ENCODE measurements at regions not wholly inside any gene's neighbourhood (a gene's known extent, or its start where the extent isn't known, plus 50 kb on each side); places are given as distances from the start of the nearest gene placed in this dataset.

- no peak for TF ChIP-seq SIN3A (IDR thresholded peaks at IDR 0.05; ENCODE audit: borderline replicate concordance, insufficient read depth, low read length)
- TF ChIP-seq POLR2AphosphoS5 (IDR thresholded peaks at IDR 0.05; ENCODE audit: low read depth, low read length), result no peak
- TF ChIP-seq TAF1 (IDR thresholded peaks at IDR 0.05; ENCODE audit: borderline replicate concordance, insufficient read depth, low read length), result no peak
- TF ChIP-seq, protein P1, sequence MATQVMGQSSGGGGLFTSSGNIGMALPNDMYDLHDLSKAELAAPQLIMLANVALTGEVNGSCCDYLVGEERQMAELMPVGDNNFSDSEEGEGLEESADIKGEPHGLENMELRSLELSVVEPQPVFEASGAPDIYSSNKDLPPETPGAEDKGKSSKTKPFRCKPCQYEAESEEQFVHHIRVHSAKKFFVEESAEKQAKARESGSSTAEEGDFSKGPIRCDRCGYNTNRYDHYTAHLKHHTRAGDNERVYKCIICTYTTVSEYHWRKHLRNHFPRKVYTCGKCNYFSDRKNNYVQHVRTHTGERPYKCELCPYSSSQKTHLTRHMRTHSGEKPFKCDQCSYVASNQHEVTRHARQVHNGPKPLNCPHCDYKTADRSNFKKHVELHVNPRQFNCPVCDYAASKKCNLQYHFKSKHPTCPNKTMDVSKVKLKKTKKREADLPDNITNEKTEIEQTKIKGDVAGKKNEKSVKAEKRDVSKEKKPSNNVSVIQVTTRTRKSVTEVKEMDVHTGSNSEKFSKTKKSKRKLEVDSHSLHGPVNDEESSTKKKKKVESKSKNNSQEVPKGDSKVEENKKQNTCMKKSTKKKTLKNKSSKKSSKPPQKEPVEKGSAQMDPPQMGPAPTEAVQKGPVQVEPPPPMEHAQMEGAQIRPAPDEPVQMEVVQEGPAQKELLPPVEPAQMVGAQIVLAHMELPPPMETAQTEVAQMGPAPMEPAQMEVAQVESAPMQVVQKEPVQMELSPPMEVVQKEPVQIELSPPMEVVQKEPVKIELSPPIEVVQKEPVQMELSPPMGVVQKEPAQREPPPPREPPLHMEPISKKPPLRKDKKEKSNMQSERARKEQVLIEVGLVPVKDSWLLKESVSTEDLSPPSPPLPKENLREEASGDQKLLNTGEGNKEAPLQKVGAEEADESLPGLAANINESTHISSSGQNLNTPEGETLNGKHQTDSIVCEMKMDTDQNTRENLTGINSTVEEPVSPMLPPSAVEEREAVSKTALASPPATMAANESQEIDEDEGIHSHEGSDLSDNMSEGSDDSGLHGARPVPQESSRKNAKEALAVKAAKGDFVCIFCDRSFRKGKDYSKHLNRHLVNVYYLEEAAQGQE (IDR thresholded peaks at IDR 0.05; ENCODE audit: insufficient read depth in 1 of 2, low read depth in 2 of 2, low read length in 2 of 2), result no peak
- no peak for TF ChIP-seq FOXP2 (optimal IDR thresholded peaks at IDR 0.05; ENCODE audit: borderline replicate concordance, extremely low read depth, extremely low read length, insufficient read depth)
Measured at GRCh38 chr6:45741437-45742171, 274.1 kb downstream of the CLIC5 start.

DNA sequence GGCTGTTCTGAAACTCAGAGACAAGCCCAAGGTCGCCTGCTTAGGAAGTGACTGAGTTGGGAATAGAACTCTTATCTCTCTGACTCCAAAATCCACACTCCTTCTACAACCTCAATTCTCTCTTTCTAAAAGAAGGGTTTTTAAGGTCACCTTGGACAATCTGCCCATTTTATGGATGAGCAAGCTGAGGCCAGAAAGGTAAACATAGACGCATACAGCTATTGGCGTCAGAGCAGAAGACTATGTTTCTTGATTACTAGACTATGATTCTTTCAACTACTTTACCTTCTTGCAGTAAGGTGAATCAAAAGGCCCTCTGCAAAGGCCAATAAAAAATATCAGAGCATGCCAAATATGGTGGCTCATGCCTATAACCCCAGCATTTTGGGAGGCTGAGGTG, 276.6 kb downstream of the CLIC5 start:
- TF ChIP-seq TAF1 (IDR thresholded peaks at IDR 0.05; ENCODE audit: borderline replicate concordance, insufficient read depth, low read length), result no peak
- no peak for TF ChIP-seq SIN3A (IDR thresholded peaks at IDR 0.05; ENCODE audit: borderline replicate concordance, insufficient read depth, low read length)
- TF ChIP-seq, protein P1 (IDR thresholded peaks at IDR 0.05; ENCODE audit: insufficient read depth in 1 of 2, low read depth in 2 of 2, low read length in 2 of 2), result no peak
- TF ChIP-seq POLR2AphosphoS5 (IDR thresholded peaks at IDR 0.05; ENCODE audit: low read depth, low read length), result no peak
- no peak for TF ChIP-seq FOXP2 (optimal IDR thresholded peaks at IDR 0.05; ENCODE audit: borderline replicate concordance, extremely low read depth, extremely low read length, insufficient read depth)

DNA sequence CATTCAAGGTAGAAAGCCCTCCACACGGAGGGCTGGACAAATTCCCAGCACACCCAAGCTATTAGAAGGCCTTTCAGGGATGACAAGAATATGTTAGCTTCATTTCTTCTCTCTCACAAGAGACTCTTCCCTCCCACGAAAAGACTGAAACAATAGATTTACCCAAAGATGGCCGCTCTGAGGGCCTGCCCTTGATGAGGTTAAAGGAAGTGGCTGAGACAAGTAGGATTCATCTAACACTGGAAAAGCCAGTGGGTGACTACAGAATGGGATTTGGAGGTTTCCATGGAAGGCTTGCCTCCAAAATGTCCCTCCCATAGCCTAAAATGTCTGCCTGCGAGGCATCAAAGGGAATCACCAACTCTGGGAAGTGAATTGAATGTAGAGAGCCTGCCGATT, 277.6 kb downstream of the CLIC5 start:
- no peak for TF ChIP-seq FOXP2 (optimal IDR thresholded peaks at IDR 0.05; ENCODE audit: borderline replicate concordance, extremely low read depth, extremely low read length, insufficient read depth)

DNA sequence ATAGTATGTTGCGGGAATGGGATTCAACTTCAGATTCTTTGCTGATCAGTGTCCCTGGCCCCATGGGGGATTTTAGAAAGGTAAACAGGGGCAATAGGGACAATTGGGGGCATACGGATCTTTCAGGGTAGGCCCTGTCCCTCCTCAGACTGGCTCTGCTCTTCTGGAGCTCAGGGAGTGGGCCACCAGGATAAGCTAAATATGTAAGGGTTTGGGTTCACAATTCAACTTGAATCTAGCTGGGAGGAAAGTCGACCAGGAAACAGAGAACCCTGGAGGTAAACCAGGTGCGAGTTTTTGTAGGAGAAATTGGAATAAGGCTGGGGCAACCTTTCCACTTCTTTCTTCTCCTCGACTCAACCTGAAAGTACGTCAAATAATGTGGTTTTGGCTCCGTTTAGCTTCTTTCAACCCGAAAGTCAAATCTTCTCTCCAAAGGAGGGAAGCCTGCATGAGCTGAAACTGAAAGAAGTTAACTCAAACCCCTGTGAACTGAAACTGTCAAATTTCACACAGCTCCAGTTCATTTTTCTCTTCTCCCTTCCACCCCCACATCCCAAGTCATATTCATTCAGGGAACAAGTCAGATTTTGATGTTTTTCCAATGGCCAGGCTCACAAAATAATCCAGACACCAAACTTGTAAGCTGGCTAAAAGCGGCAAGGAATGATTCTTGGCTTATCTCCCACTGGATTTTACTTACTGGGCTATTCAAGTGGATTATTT, 278.2 kb downstream of the CLIC5 start:
- no peak for TF ChIP-seq POLR2AphosphoS5 (IDR thresholded peaks at IDR 0.05; ENCODE audit: low read depth, low read length)
- TF ChIP-seq, protein P1 (IDR thresholded peaks at IDR 0.05; ENCODE audit: insufficient read depth in 1 of 2, low read depth in 2 of 2, low read length in 2 of 2), result no peak
- no peak for TF ChIP-seq FOXP2 (optimal IDR thresholded peaks at IDR 0.05; ENCODE audit: borderline replicate concordance, extremely low read depth, extremely low read length, insufficient read depth)
- no peak for TF ChIP-seq SIN3A (IDR thresholded peaks at IDR 0.05; ENCODE audit: borderline replicate concordance, insufficient read depth, low read length)
- TF ChIP-seq TAF1 (IDR thresholded peaks at IDR 0.05; ENCODE audit: borderline replicate concordance, insufficient read depth, low read length), result no peak

GRCh38 chr6:45736134-45736533, 279.5 kb downstream of the CLIC5 start:
- TF ChIP-seq, protein P1 (IDR thresholded peaks at IDR 0.05; ENCODE audit: insufficient read depth in 1 of 2, low read depth in 2 of 2, low read length in 2 of 2), result no peak
- TF ChIP-seq SIN3A (IDR thresholded peaks at IDR 0.05; ENCODE audit: borderline replicate concordance, insufficient read depth, low read length) (no peak), TAF1 (IDR thresholded peaks at IDR 0.05; ENCODE audit: borderline replicate concordance, insufficient read depth, low read length) (no peak), FOXP2 (optimal IDR thresholded peaks at IDR 0.05; ENCODE audit: borderline replicate concordance, extremely low read depth, extremely low read length, insufficient read depth) (no peak), POLR2AphosphoS5 (IDR thresholded peaks at IDR 0.05; ENCODE audit: low read depth, low read length) (no peak)
